Skeletal muscle cell (primary cell): ENCODE measurements at regions not wholly inside any gene's neighbourhood (a gene's known extent, or its start where the extent isn't known, plus 50 kb on each side); places are given as distances from the start of the nearest gene placed in this dataset.

Experiments used
- DNase-seq: peaks from one replicate; pipeline ENCODE4 v3.0.0-alpha.2; 2010; ENCODE audit warnings: low read depth
- H3K4me3 ChIP-seq: 2 replicates; pipeline ENCODE4 v1.5.1; 2011; ENCODE audit warnings: low read depth, mild to moderate bottlenecking, control low read depth, low read length, moderate library complexity

- no peak overlapping the region for H3K4me3 ChIP-seq
- DNase-seq: no peak
These were observed 215.6 kb upstream of the DMAC1 start for GRCh38 chr9:8014997-8015682.

DNA sequence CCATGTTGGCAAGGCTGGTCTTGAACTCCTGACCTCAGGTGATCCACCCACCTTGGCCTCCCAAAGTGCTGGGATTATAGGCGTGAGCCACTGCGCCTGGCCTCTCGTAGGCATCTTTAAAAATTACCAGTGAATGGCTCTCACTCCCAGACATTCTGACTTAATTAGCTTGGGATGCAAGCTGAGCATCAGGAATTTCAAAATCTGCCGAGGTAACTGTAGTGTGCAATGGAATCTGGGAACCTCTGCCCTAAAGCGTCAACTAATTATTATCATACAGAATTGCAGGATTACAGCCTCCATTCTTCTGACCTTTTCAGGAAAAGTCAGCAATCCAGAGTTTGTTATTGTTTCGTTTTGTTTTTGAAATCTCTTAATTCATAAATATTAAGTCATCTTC lies 213.4 kb upstream of the DMAC1 start:
- DNase-seq: no peak
- H3K4me3 ChIP-seq: no peak overlapping the region

DNA sequence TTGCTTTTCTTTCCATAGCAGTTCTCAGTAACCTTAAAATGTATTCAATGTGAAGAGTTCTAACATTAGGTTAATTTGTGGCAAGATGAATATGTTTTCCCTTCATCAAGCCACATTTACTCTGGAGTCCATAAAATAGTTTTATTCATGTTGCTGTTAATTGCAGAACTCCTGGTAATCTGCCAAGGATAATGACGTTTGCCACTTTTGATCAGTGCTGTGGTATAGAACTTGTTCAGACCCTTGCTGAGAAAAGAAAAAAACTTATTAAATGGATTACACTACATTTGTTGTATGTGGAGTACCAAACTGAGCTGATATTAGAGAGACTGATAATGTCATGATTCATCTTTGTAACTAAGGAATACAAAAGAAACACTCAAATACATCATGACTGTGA lies 212.4 kb upstream of the DMAC1 start:
- H3K4me3 ChIP-seq: no peak overlapping the region
- no peak for DNase-seq

DNA sequence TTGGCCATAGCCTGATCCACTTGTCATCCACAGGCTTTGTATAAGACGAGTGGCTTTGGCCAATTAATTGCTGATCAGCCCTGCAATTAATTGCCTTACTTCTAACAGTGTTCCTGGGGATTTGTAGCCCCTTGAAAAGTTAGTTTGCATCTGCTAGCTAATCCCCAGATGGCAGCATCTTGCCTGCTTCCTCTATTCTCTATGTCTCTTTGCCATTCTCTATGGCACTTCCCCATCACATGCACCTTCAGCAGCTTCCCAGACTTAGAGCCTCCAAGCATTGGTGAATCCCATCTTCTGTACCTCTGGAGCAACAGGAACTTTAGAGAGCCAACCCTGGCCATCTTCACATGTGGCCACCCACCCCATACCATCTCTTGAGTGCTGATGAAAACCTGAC lies 197.0 kb upstream of the DMAC1 start:
- H3K4me3 ChIP-seq: no peak overlapping the region

GRCh38 chr9:7988644-7989280 lies 189.2 kb upstream of the DMAC1 start:
- no peak for DNase-seq
- H3K4me3 ChIP-seq: no peak overlapping the region

More for the DNA sequence above, 197.0 kb upstream of the DMAC1 start:
- no peak for DNase-seq

DNA sequence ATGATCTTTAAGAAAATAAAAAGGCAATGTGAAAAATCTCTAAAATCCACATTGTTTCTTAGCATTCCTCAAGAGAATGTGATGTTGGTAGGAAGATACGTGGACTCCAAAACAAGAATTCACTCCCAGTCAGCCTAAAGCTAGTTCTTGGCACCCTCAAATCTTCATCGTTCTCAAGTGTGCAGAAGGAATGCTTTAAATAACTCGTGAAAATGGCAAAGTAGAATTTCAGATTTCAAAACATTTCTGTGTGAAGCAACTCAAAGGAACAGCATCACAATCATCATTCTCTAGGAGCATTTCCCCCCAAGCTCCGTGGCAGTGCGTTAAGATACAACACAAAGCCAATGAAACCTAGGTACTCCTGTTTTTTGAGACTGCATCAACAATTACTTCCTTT lies 185.1 kb upstream of the DMAC1 start:
- DNase-seq: no peak
- no peak overlapping the region for H3K4me3 ChIP-seq

DNA sequence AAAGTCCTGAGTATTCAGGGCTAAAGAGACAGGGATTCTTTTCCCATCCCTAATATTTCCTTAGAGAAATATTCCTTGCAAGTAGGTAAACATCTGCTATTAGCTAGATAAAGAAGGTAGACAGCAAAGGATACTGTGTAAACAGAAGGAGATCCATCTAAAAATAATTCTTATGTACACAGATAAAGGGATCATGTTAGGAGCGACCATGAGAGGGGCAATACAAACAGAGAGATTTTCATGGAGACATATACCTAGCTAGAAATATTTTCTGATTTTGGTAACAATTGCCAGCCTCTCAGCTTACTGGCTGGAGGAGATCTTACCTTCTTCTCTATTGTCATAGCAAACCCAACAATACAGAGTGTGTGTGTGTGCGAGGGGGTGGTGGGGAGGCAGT lies 184.6 kb upstream of the DMAC1 start:
- no peak for DNase-seq
- H3K4me3 ChIP-seq: no peak overlapping the region

DNA sequence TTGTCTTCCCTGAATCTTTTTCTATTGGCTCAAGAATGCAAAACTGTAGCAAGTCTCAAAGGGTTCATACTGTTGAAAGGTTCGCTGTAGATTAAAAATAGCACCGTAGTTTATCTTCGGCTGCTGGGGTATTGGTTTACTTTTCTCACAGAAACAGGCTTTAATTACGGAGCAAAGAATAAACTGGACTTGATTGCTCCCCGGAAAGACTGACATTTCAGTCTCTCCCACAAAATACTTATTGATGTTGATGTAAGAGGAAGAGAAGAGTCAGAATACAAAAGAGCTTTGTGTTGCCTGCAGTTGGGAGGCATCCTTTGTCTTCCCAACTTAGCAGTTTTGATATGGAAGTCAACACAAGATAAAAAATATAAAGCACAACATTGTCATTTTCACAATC lies 183.9 kb upstream of the DMAC1 start:
- DNase-seq: no peak
- H3K4me3 ChIP-seq: no peak overlapping the region

GRCh38 chr9:7982907-7983306 lies 183.3 kb upstream of the DMAC1 start:
- DNase-seq: no peak
- no peak overlapping the region for H3K4me3 ChIP-seq

- DNase-seq: no peak
- H3K4me3 ChIP-seq: no peak overlapping the region
These were observed 181.2 kb upstream of the DMAC1 start for GRCh38 chr9:7980691-7981289.

GRCh38 chr9:7980041-7980440 lies 180.5 kb upstream of the DMAC1 start:
- no peak for DNase-seq
- H3K4me3 ChIP-seq: no peak overlapping the region

- DNase-seq: no peak
- no peak overlapping the region for H3K4me3 ChIP-seq
These were observed 180.0 kb upstream of the DMAC1 start for GRCh38 chr9:7979611-7980010.

- H3K4me3 ChIP-seq: no peak overlapping the region
- no peak for DNase-seq
These were observed 178.0 kb upstream of the DMAC1 start for GRCh38 chr9:7977586-7977985.

GRCh38 chr9:7976856-7977255 lies 177.3 kb upstream of the DMAC1 start:
- H3K4me3 ChIP-seq: no peak overlapping the region
- no peak for DNase-seq

DNA sequence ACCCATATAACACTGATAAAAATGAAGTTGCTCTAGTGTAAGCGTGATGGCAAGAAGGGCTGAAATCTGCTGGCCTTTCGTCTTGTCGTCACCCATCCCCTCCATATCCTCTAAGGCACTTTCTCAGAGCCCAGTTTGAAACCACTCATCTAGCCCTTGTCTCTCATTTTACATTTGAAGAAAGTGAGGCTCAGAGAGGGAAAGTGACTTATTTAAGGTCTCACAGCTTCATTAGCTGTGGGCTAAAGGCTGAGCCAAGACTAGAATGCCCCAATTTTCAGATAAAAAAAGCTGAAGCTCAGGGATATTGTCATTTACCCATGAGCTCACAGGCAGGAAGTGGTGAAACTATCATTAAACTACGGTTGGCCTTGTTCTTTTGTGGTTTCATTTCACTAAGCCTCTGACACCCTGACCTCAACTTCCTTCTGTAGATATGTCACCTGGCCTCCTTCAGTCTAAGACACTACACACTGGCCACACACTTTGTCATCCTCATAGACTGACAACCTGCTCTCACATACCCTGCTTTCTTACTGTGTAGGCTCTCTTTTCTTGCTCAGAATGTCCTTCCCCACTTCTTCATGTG lies 176.7 kb upstream of the DMAC1 start:
- no peak for DNase-seq
- no peak overlapping the region for H3K4me3 ChIP-seq

GRCh38 chr9:7975336-7975735 lies 175.8 kb upstream of the DMAC1 start:
- no peak overlapping the region for H3K4me3 ChIP-seq
- DNase-seq: no peak

- DNase-seq: no peak
- H3K4me3 ChIP-seq: no peak overlapping the region
These were observed 174.9 kb upstream of the DMAC1 start for GRCh38 chr9:7974335-7974960.

DNA sequence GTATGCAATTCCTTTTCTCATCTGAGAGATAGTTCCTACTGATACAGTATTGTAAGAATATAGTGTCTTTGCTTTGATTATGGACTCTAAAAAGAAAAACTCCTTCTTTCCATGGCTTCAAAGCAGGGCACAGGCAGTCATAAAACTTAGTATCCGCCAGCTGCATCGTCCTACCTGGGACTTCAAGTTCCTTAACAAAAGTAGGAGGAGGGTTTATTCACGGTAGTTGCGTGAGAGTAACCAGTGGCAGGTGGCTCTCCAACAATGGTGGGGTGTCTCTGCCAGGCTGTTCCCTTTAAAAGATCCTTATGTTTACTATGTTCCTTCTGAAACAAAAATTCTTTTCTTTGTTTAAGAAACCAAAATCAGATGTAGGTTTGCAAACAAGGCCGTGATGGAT lies 173.5 kb upstream of the DMAC1 start:
- no peak overlapping the region for H3K4me3 ChIP-seq
- DNase-seq: no peak

DNA sequence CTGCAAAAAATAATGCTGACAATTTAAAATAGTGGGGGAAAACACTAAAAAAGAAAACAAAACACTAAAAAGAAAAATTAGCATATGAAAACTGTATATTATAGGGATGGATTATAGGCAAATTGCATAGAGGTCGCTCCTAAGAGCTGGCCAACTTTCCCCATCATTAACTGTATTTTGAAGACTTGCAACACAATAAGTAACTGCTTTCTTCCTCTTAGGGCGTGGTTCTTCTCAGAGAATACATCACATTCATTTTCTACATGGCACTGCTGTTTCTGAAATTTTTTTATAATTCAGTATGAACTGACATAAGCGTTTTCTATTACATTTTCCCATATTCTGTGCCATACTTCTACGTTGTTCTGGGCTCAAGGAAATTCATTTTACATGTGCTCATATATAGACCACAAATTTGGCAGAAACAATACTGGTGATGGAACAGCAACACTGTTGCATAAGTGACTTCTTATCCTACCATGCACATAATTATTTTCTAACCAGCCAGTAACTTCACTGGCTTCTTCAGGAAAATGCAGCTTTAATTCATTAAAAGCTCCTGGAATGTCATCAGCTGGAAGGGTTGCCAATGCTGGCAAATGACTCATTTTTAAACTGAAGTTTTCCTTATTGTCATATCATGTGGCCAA lies 171.2 kb upstream of the DMAC1 start:
- H3K4me3 ChIP-seq: no peak overlapping the region
- no peak for DNase-seq

DNA sequence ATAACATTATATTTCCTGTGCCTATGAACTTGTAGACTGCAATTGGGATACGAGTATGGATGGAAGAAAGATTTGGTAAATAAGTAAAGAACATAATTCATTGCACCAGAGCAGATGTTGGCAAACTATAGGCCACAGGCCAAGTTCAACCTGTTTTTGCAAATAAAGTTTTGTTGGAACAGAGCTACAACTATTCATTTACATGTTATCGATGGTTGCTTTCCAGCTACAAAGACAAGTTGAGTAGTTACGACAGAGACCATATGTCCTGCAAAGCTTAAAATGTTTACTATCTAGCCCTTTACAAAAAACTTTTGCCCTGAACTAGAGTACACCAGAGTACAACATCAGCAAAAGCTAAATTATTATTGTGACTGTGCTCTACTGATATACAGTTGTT lies 169.1 kb upstream of the DMAC1 start:
- DNase-seq: no peak
- no peak overlapping the region for H3K4me3 ChIP-seq
